ENCODE measurements at regions not wholly inside any gene's neighbourhood (a gene's known extent, or its start where the extent isn't known, plus 50 kb on each side); places are given as distances from the start of the nearest gene placed in this dataset.

GRCh38 chr15:70476441-70476840, 286.9 kb downstream of the UACA start:
- TF ChIP-seq POLR2A (IDR thresholded peaks at IDR 0.05; ENCODE audit: low read depth) (no peak), POLR2AphosphoS5 (IDR thresholded peaks at IDR 0.05) (no peak), CTCF (IDR thresholded peaks at IDR 0.05) (no peak), EP300 (IDR thresholded peaks at IDR 0.05) (no peak)
- peaks cover 7 to 37% (median 24%) of the 10 kb centered on the region in 4 donors for H3K4me1 ChIP-seq
- H3K9me3 ChIP-seq = no peaks in the 10 kb centered on the region
- peak overlapping the region in 1 of 4 donors; percentile 84 for H3K27ac ChIP-seq (replicated peaks in 1 of 4)
- no peak for DNase-seq (ENCODE audit: extremely low spot score)
- H3K36me3 ChIP-seq = no peaks in the 10 kb centered on the region
- H3K27me3 ChIP-seq = peaks cover 0 to 5% (median 0%) of the 10 kb centered on the region in 4 donors
- H3K4me3 ChIP-seq = no peak overlapping the region
- intact Hi-C loops (cut with DNase I) = no loop called here
- WGBS = 96% methylated on average over 5 of the region's 5 CpGs

DNA sequence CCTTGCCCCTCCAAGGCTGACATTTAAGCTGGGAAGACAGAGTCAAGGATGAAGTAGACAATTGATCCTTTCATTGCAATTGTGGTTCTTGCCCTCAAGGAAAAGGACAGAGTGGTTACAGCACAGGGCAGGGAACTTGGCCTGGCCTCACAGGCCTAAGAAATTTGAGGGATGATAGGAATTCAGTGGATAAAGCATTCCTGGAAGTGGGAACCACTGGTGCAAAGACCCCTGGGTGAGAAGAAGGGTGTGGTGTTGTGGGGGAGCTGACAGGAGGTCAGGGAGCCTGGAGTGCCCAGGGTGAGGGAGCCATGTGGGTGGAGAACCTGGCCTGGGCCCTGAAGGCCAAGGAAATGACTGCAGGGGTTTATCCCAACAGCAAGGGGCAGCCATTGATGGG, 287.4 kb downstream of the UACA start:
- intact Hi-C loops (cut with DNase I) = no loop called here
- Histone ChIP-seq H3K4me3 (no peak overlapping the region), H3K27me3 (peaks cover 0 to 5% (median 0%) of the 10 kb centered on the region in 4 donors), H3K27ac (replicated peaks in 1 of 4) (peak overlapping the region in 2 of 4 donors; percentile 69 to 84), H3K9me3 (no peaks in the 10 kb centered on the region), H3K4me1 (peaks cover 7 to 37% (median 24%) of the 10 kb centered on the region in 4 donors), H3K36me3 (no peaks in the 10 kb centered on the region)
- TF ChIP-seq POLR2AphosphoS5 (IDR thresholded peaks at IDR 0.05) = no peak
- TF ChIP-seq EP300 (IDR thresholded peaks at IDR 0.05) = no peak
- no peak for TF ChIP-seq CTCF (IDR thresholded peaks at IDR 0.05)
- TF ChIP-seq POLR2A (IDR thresholded peaks at IDR 0.05; ENCODE audit: low read depth) = no peak
- no peak for DNase-seq (ENCODE audit: extremely low spot score)

DNA sequence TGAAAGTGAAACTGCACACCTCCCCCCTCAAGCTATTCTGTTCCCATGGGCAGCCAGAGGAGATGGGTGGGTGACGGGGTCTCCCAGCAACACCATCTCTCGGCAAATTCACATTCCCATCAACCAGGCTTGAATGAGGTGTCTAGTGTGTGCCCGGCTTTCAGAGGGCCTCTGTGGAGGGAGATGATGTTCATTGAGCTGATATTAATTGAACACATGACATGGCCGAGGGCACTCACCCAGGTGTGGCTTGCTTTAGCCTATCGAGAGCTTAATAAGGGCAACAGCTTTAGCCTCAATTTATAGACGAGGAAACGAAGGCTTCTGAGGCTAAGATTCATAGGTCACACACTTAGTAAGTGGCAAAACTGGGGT, 288.0 kb downstream of the UACA start:
- no peak for DNase-seq (ENCODE audit: extremely low spot score)
- Histone ChIP-seq H3K9me3 (no peaks in the 10 kb centered on the region), H3K27me3 (peaks cover 0 to 5% (median 0%) of the 10 kb centered on the region in 4 donors), H3K27ac (replicated peaks in 1 of 4) (peak overlapping the region; percentile 19 to 84 (median 74)), H3K4me3 (peak overlapping the region; percentile 20 to 44 (median 26)), H3K36me3 (no peaks in the 10 kb centered on the region), H3K4me1 (peaks cover 7 to 37% (median 24%) of the 10 kb centered on the region in 4 donors)
- WGBS = 87% methylated on average over 6 of the region's 7 CpGs
- intact Hi-C loops (cut with DNase I) = no loop called here
- TF ChIP-seq POLR2A (IDR thresholded peaks at IDR 0.05; ENCODE audit: low read depth) (no peak), EP300 (IDR thresholded peaks at IDR 0.05) (no peak), POLR2AphosphoS5 (IDR thresholded peaks at IDR 0.05) (no peak), CTCF (IDR thresholded peaks at IDR 0.05) (no peak)

- TF ChIP-seq CTCF (IDR thresholded peaks at IDR 0.05) (no peak), POLR2AphosphoS5 (IDR thresholded peaks at IDR 0.05) (peak in 1 of 2 donors; percentile 3), POLR2A (IDR thresholded peaks at IDR 0.05; ENCODE audit: low read depth) (no peak), EP300 (IDR thresholded peaks at IDR 0.05) (no peak)
- Histone ChIP-seq H3K27ac (replicated peaks in 1 of 4) (peak overlapping the region; percentile 19 to 84 (median 74)), H3K27me3 (peaks cover 0 to 5% (median 0%) of the 10 kb centered on the region in 4 donors), H3K36me3 (no peaks in the 10 kb centered on the region), H3K4me3 (peak overlapping the region; percentile 20 to 44 (median 26)), H3K9me3 (no peaks in the 10 kb centered on the region), H3K4me1 (peaks cover 7 to 37% (median 24%) of the 10 kb centered on the region in 4 donors)
- DNase-seq (ENCODE audit: extremely low spot score) = no peak
- WGBS = 56% methylated on average over 31 of the region's 36 CpGs
- intact Hi-C loops (cut with DNase I) = no loop called here
Observed at GRCh38 chr15:70474471-70475406, 288.6 kb downstream of the UACA start.
